OCI-LY1 (cell line): ENCODE measurements at regions not wholly inside any gene's neighbourhood (a gene's known extent, or its start where the extent isn't known, plus 50 kb on each side); places are given as distances from the start of the nearest gene placed in this dataset.

Source experiments
- CTCF ChIP-seq: fragments of 200-600 bp; sonication (generic), shearing (Covaris generic); IDR thresholded peaks from 2 replicates; pipeline ENCODE4 v1.5.1; 2017; ENCODE audit warnings: mild to moderate bottlenecking, antibody characterized with exemption, low read length, moderate library complexity, mixed read lengths
- EZH2 ChIP-seq: fragments of 200-600 bp; sonication (generic), shearing (Covaris generic); IDR thresholded peaks from 2 replicates; pipeline ENCODE4 v1.8.0; 2017; ENCODE audit warnings: borderline replicate concordance, mixed run types, mild to moderate bottlenecking, antibody characterized with exemption, low read length, moderate library complexity, mixed read lengths

- TF ChIP-seq CTCF = no peak
- TF ChIP-seq EZH2 = no peak
Observed at GRCh38 chr4:54400802-54401201, 171.7 kb downstream of the PDGFRA start.
